GM21619 (cell line): ENCODE measurements at regions not wholly inside any gene's neighbourhood (a gene's known extent, or its start where the extent isn't known, plus 50 kb on each side); places are given as distances from the start of the nearest gene placed in this dataset.

Source experiments
- ATAC-seq: cut with Tn5 transposase; IDR thresholded peaks from one replicate; pipeline ENCODE4 v1.9.1; 2021; ENCODE audit not compliant: unreplicated experiment

DNA sequence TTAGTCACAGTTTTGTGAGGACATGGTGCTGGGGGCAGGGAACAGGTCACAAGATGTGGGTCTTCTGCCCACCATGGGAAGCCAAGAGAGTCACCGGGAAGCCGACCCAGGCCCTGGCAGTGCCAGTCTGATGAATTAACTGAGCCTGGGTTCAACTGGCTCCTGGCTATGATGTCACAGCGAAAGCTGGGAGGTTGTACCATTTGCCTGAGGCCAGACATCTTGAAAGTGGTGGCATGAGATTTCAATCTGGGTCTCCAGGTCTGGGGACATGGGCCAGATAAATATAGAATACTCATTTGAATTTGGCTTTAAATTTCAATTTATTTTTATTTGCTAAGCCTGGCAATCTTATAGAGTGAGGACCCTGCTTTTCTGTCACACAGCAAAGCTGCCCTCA, 280.9 kb downstream of the NSG2 start:
- ATAC-seq, result no peak

- peak; percentile 69 for ATAC-seq
Observed at GRCh38 chr5:174327317-174327864, 281.9 kb downstream of the NSG2 start.

- ATAC-seq, result no peak
Observed at GRCh38 chr5:174327896-174328295, 282.4 kb downstream of the NSG2 start.

DNA sequence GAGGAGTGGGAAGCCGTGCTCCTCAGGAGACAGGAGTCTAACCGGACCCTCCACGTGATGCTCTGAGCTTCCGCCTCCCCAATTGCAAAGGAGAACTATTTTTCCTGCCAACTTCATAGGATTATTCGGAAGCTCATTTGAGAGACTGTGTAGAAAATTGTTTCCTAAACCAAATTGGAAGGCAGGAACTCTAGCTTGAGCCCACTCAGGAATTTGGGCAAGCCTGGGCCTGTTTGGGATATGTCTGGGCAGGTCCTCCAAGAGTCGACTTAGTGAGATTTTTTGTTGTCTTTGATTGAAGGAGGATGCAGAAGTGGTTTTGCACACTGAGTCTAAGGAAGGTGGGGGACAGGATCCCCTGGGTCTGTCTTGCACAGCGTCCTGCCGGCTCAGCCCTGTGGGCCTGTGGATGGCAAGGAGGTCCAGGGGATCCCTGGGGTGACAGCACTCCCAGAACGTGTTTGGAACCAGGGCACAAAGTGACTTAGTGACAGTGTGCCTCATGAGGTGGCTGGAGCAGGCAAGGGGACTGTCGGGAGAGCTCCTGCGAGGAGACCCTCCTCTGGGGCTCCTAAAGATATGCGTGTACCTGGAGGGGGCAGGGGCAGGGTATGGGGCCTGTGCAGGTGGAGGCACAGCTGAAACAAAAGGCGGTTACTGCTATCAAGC, 283.3 kb downstream of the NSG2 start:
- ATAC-seq, result no peak

DNA sequence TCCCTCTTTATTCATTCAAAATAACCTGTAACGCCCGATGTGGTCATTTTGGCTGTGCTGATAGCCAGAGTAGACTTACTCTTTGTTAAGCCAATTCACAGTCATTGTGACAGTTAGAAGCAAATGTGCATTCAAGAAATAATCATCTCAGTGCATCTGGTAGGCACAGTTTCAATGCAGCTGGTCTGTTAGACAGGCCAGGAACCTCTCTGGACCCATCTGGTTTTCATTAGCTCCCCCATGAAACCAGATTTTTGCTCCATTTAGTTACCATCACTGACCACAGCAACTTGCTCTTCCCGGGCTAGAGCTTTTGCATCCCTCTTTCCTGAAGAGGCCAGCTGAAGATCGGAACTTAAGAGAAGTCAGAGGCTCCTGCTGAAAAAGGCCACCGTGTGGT, 284.2 kb downstream of the NSG2 start:
- ATAC-seq, result no peak

DNA sequence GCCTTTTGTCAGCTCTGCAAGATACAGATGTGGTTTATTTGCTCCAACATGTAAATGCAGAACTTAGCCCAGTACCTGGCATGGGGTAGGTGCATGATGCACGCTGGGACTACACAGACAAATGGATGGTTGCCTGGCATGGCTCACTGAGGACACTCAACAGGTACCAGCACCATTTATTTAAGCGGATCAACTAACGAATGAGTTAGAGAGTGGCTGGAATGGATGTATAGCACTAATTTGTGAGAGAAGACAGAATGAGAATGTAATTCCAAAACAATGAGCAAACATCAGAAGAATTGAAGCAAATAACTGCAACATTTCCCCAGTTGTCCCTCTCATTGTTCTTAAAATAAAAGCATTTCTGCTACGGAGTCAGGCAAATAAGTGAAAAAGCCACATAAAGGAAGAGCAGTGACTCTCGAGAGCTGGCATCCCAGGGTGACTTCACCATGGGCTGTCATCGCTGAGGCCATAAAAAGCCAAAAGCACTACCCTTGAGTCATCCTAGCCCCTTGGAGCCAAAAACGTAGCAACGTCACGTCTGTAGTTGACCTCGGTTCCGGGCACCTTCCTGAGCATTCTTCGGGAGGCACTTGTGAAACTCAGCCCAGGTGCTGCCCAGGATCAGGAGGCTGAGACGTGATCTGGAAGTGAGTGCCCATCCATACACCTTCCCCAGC, 290.3 kb downstream of the NSG2 start:
- no peak for ATAC-seq

DNA sequence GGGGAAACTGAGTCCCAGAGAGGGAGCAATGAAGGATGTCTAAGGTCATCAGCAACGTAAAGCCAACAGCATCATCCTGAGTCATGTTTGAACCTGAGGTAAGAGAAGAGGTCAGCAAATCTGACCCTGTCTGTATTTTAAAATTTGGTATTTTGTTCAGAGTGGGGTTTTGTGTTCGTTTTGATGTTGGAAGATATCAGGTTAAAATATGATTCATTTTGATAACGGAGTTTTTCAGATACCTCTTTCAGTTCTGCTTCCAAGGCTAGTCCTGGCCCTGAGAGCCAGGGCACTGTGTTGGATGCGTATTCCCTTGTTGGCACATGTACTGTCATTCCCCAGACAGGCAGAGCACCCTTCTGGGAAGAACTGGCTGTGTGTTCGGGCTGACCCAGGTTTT, 291.0 kb downstream of the NSG2 start:
- ATAC-seq, result no peak

GRCh38 chr5:174337276-174338184, 292.0 kb downstream of the NSG2 start:
- no peak for ATAC-seq

DNA sequence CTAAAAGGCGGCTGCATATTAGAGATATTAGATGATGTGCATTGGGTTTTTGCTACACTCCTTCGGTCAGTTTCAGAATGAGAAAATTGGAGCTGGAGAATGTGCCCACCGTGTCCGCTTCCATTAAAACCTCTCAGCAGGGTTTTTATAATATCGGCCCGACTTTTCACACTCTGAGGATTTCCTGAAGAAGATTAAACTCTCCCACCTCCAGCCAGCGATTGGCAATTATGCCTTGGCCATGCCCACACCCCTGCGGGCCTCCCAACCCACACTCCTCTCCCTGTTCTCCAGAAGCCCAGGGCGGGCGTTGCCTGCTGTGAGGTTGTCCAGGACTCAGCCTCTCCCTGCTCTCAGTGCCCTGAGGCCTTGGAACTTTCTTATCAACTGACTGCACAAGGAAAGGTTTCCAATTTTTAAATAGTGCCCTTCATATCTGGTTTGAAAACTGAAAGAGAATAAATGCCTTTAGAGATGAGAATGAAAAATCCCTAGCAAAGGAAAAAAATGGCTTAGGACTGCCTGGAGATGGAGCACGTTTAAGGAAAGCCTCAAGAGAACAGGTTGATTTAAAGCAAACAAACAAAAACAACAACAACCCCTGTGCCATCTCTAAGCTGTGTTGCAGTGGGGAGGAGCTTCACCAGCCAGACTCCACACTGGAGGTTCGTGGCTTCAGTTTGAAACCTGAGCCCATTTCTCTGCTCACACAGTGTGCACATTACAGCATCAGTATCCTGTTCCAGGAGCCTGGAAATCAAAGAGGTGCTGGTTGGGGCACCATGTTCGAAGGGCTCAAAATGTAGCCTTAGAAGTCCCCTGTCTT, 292.9 kb downstream of the NSG2 start:
- ATAC-seq, result no peak

DNA sequence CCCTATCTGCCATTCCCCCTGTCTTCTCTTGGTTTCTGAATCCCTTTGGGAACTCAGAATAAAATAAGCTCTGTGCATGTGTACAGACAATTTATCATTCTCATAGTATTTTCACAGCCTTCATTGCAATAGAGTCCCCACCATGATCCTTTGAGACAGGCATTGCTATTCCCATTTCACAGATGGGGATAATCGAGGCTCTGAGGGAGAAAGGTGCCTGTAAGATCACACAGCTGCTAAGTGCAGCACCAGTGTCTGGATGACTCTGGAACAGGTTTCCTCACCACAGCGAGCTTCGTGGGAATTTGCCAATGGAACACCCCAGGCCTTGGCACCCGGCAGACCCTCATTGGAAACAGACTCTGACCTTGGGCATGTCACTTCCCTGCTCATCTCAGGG, 293.6 kb downstream of the NSG2 start:
- no peak for ATAC-seq

DNA sequence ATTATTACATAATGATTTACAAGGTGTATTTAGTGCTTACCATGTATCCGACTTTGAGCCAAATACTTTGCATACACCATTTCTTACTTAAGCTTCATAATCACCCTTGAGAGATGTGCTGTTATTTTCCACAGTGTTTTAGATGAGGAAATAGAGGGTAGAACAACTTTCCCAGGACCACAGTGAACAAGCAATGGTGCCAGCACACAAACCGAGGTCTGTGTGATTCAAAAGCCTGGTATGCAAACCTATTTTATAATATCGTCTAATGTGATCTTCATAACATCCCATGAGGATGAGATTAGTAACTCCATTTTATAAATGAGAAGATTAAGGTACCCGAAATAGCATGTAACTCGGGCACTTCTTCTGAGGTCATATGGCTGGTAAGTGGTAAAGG, 294.7 kb downstream of the NSG2 start:
- no peak for ATAC-seq

GRCh38 chr5:174342696-174343095, 297.2 kb downstream of the NSG2 start:
- no peak for ATAC-seq

- no peak for ATAC-seq
Observed at GRCh38 chr5:174343826-174344225, 298.3 kb downstream of the NSG2 start.

DNA sequence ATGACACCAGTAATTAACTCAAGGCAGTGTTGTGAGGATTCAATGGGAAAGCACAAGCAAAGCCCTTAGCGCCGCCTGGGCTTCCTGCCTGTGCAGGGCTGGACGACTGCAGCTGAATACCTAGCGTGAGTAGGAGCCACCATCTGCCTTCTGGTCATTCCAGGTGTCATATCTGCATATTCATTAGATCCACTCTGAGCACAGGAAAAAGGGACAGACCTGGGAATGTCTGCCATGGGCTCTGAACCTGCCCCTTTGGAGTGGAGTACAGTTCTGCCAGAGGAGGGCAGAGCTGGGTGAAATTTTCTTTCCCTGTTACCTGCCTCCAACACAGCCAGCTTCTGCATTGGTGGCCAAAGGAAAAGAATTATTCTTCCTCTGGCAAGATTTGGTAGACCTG, 298.8 kb downstream of the NSG2 start:
- no peak for ATAC-seq

- ATAC-seq, result no peak
Observed at GRCh38 chr5:174347183-174347582, 301.7 kb downstream of the NSG2 start.

DNA sequence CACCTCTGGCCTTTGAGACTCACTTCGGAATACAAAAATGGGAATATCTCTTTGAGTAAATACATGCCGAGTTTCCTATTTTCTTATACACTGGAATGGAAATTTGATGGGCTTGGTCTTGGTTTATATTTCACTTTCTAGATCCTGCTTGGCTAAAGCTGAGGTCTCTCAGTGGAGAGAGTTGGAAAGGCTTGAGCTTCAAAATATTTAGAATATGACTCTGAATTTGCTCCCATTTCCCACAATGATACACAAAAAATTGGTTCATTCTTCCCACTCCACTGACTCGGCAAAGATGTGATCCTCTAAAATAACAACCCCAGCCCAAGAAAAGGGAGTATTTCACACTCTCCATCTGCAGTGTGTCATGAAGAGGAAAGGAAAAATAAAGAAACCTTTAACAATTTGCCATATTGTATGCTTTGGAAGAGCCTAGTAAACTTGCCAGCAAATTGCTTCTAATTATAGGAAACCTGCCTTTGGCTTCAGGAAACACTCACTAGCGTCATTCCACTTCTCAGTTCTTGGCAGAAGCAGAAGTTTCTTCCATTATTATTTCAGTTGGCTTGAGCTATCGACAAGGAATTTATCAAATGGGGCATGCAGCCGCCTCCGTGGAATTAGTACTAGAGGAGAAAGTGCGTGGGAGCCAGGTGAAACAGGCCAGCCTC, 302.9 kb downstream of the NSG2 start:
- ATAC-seq, result no peak

DNA sequence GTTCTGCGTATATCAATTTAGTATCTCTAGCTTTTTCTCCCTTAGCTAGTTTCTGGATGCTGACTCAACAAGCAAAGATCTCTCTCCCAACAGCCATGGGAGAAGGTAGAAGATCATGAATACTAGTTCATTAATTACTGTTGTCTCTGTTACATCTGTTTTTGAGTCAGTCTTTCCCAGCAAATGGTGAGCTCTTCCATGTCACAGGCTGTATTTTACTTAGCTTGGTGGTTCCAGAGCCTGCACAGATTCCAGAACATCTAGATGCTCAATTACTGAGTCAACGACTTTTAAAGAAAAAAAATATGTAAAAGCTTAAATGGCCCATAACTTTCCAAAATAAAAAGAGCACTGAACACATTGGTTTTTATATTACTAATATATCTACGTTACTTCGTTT, 307.2 kb downstream of the NSG2 start:
- no peak for ATAC-seq

DNA sequence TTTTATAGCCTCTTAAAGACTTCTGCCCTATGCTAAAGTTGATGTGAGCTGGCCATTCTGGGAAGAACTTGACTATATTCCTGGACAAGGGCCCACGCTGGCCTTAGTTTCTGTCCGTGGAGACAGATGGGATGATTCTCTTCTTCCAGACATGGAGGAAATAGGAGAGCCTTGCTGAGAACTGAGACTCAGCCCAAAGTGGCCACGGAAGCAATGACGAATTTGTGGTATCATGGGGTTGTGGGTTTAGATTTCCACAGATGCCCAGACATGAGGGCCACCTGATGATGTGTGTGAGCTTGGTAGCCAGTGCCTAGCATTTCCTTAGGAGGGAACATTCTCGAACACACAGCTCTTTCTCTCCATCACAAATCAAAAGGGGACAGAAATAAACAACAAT, 309.1 kb downstream of the NSG2 start:
- no peak for ATAC-seq

GRCh38 chr5:174355208-174355612, 309.7 kb downstream of the NSG2 start:
- ATAC-seq, result no peak

DNA sequence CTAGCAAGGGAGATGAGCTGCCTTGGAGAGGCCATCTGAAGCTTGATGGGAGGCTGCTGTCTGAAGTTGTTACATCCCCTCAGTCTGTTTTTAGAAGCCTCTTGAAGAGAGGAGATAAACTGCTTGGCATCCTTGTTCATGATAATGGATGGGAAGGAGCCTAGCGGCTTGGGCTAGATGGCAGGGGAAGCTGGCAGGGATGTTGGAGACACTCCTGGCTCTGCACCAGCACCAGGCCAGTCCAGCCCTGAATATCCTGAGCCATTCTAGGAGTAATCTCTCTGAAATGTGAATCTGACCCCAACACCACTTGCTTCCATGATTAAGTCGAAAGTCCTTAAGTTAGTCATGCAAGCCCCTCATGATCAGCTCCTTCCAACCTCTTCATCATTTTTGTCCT, 310.5 kb downstream of the NSG2 start:
- no peak for ATAC-seq
